Ishikawa (cell line): ENCODE measurements at regions not wholly inside any gene's neighbourhood (a gene's known extent, or its start where the extent isn't known, plus 50 kb on each side); places are given as distances from the start of the nearest gene placed in this dataset.

Experiments used
- CEBPB ChIP-seq: IDR thresholded peaks from 2 replicates; pipeline ENCODE4 v1.6.1; 2012
- CREB1 ChIP-seq: IDR thresholded peaks from 2 replicates; pipeline ENCODE4 v1.6.1; 2012; ENCODE audit warnings: low read depth
- EGR1 ChIP-seq: IDR thresholded peaks from 2 replicates; pipeline ENCODE4 v1.6.1; 2012
- EP300 ChIP-seq: IDR thresholded peaks from 2 replicates; pipeline ENCODE4 v1.6.1; 2012; ENCODE audit warnings: borderline replicate concordance
- FOXM1 ChIP-seq: IDR thresholded peaks from 2 replicates; pipeline ENCODE4 v1.6.1; 2012; ENCODE audit warnings: low read depth, borderline replicate concordance
- MAX ChIP-seq: IDR thresholded peaks from 2 replicates; pipeline ENCODE4 v1.6.1; 2012
- NFIC ChIP-seq: IDR thresholded peaks from 2 replicates; pipeline ENCODE4 v1.6.1; 2012
- RAD21 ChIP-seq: IDR thresholded peaks from 2 replicates; pipeline ENCODE4 v1.6.1; 2012; ENCODE audit warnings: low read depth
- TAF1 ChIP-seq: IDR thresholded peaks from 2 replicates; pipeline ENCODE4 v1.6.1; 2012; ENCODE audit warnings: low read depth, mild to moderate bottlenecking
- TCF12 ChIP-seq: IDR thresholded peaks from 2 replicates; pipeline ENCODE4 v1.6.1; 2012; ENCODE audit warnings: low read depth
- TEAD4 ChIP-seq: IDR thresholded peaks from 2 replicates; pipeline ENCODE4 v1.6.1; 2012
- USF1 ChIP-seq: IDR thresholded peaks from 2 replicates; pipeline ENCODE4 v1.6.1; 2012
- YY1 ChIP-seq: IDR thresholded peaks from 2 replicates; pipeline ENCODE4 v1.6.1; 2012; ENCODE audit warnings: low read depth
- ZBTB7A ChIP-seq: IDR thresholded peaks from 2 replicates; pipeline ENCODE4 v1.6.1; 2012; ENCODE audit warnings: low read depth
- TF ChIP-seq, protein P1 (sequence below): IDR thresholded peaks from 2 replicates; pipeline ENCODE4 v1.6.1; 2012; ENCODE audit warnings: low read depth, mild to moderate bottlenecking

- TF ChIP-seq CREB1 = no peak
- TF ChIP-seq EGR1 = no peak
- no peak for TF ChIP-seq EP300
- TF ChIP-seq CEBPB = no peak
- TF ChIP-seq NFIC = no peak
- TF ChIP-seq RAD21 = no peak
- no peak for TF ChIP-seq TAF1
- TF ChIP-seq TCF12 = no peak
These were observed 177.7 kb downstream of the MREG start for GRCh38 chr2:215835657-215836056.

DNA sequence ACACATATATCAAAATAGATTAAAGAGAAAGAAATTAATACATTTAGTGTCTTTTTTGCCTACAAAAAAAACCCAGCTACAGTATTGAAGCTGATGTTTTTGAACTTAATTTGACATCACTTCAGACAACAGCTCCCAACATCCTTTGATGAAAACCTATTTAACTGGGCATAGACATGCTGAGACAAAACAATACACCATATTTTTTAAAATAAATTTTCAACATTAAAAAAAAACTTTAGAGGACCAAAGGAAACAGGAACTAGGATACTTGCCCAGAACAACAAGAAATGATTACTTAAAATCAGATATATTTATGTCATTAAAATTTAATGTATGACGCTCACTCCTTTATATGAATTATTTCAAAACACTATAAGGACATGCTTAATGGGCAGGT is 178.1 kb downstream of the MREG start:
- TF ChIP-seq ZBTB7A (no peak), EGR1 (no peak), TCF12 (no peak), YY1 (no peak), NFIC (no peak), TAF1 (no peak), MAX (no peak), FOXM1 (no peak), RAD21 (no peak), CEBPB (no peak), TEAD4 (no peak), EP300 (no peak), CREB1 (no peak)
- TF ChIP-seq, protein P1, sequence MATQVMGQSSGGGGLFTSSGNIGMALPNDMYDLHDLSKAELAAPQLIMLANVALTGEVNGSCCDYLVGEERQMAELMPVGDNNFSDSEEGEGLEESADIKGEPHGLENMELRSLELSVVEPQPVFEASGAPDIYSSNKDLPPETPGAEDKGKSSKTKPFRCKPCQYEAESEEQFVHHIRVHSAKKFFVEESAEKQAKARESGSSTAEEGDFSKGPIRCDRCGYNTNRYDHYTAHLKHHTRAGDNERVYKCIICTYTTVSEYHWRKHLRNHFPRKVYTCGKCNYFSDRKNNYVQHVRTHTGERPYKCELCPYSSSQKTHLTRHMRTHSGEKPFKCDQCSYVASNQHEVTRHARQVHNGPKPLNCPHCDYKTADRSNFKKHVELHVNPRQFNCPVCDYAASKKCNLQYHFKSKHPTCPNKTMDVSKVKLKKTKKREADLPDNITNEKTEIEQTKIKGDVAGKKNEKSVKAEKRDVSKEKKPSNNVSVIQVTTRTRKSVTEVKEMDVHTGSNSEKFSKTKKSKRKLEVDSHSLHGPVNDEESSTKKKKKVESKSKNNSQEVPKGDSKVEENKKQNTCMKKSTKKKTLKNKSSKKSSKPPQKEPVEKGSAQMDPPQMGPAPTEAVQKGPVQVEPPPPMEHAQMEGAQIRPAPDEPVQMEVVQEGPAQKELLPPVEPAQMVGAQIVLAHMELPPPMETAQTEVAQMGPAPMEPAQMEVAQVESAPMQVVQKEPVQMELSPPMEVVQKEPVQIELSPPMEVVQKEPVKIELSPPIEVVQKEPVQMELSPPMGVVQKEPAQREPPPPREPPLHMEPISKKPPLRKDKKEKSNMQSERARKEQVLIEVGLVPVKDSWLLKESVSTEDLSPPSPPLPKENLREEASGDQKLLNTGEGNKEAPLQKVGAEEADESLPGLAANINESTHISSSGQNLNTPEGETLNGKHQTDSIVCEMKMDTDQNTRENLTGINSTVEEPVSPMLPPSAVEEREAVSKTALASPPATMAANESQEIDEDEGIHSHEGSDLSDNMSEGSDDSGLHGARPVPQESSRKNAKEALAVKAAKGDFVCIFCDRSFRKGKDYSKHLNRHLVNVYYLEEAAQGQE = no peak

DNA sequence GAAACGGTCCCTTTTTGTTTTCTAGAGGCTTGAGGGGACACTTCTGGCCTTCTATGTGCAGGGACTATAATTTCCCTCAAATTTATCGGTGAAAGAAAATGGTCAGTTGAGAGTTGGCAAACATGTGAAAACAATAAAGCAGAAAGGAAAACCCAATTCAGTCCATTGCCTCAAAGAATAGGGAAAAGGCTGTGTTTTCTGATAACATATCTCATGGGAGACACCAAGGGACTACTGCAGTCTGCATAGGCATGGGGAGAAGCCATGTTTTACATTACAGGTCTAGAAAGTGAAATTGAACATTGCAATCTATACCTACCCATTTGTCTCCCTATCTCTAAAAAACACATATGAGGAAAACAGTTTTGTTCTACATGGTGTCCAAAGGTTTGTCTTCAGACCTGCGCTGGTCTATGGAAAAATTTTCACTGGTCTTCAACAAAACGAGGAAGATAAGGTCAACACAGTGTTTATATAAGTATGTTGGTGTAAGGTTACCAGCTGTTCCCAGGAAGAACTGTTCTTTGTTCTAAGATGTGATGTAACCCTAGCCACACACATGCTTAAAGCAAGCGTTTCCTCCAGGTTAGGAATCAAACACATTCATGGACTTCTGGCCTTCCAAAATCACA is 179.7 kb downstream of the MREG start:
- no peak for TF ChIP-seq FOXM1
- TF ChIP-seq USF1 = no peak
- TF ChIP-seq MAX = no peak
- no peak for TF ChIP-seq ZBTB7A
- TF ChIP-seq RAD21 = no peak
- TF ChIP-seq CEBPB = peak; percentile 18; the same call in 1 of the 2 replicates

DNA sequence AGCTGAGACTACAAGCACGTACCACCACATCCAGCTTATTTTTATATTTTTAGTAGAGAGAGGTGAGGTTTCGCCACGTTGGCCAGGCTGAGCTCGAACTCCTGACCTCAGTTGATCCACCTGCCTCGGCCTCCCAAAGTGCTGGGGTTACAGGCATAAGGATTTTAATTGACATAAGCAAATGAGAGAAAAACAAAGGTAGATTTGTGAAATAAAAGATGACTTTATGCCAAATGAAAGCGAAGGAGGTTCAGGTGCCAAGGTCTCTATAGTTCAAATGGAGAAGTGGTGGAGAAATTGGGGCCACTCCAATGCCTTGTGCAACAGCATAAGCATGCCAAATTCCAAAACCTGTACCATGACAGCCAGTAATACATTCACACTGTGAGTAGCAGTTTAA is 180.6 kb downstream of the MREG start:
- TF ChIP-seq CEBPB (0 out of 2 replicates have a peak, but pooled peaks have one; percentile 41), TCF12 (no peak), EGR1 (no peak)

- TF ChIP-seq RAD21 (no peak), TAF1 (no peak), EGR1 (no peak), CEBPB (no peak), NFIC (no peak), FOXM1 (no peak), YY1 (no peak), MAX (no peak), EP300 (no peak), TEAD4 (no peak), ZBTB7A (no peak), USF1 (no peak), CREB1 (no peak), TCF12 (no peak)
- TF ChIP-seq, protein P1 = no peak
These were observed 181.9 kb downstream of the MREG start for GRCh38 chr2:215831296-215831913.

- TF ChIP-seq RAD21 = peak; percentile 19; the same call in 1 of the 2 replicates
- TF ChIP-seq NFIC = no peak
These were observed 183.0 kb downstream of the MREG start for GRCh38 chr2:215830304-215830703.
